GM18520 (cell line): ENCODE measurements at regions not wholly inside any gene's neighbourhood (a gene's known extent, or its start where the extent isn't known, plus 50 kb on each side); places are given as distances from the start of the nearest gene placed in this dataset.

Source experiments
- ATAC-seq: cut with Tn5 transposase; IDR thresholded peaks from one replicate; pipeline ENCODE4 v1.9.1; 2021; ENCODE audit not compliant: unreplicated experiment

DNA sequence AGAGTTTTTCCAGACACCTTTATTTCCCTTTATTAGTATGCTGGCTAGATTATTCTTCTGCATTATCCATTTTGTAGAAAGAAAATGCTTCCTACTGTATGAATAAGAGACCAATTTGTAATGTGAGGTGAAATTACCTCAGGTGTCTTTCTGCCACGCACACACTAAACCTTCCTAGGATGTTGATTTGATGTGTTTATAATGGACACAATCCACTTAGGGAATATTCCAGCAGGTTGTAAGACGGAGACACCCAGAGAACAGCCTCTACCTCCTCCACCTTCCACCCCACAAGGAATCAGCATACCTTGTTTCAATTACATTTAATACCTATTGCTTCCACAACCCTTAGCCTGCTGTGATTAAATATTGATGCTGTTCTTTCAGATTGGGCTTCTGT is 379.1 kb upstream of the KIRREL3 start:
- ATAC-seq = no peak

DNA sequence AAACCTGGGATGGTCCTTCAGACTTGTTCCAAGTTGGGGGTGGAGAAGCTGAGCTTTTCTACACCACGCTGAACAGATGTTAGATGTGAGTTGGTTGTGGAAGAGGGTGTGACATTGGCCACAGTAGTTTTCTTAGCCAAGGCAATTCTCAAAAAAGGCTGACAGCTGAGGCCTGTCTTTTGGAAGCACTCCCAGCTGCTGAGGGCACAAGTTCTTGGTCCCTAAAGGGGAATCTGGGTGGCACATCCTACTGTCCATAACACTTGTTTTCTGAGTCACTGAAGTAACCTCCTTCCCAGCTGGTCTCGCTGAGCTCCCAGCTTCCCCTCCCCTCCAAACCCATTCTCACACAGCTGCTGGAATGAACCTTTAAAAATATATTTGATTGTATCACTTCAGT is 375.7 kb upstream of the KIRREL3 start:
- no peak for ATAC-seq

DNA sequence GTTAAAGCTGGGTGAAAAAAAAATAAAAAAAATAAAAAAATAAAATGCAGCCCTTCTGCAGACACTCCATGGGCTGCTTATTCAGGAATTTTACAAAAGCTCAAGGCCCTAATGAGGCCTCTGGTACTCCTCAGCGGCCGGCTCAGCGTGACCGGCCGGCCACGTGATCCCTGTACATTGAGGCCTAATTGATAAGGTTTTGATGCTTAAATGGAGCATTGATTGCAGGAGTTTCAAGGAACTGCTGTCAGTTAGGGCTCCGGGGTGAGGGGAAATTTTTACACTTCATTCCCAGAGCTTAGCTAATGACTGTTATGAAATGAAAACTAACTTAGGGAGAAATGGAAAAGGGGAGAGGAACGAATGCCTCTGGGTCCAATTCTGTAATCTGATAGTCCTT is 368.8 kb upstream of the KIRREL3 start:
- no peak for ATAC-seq

DNA sequence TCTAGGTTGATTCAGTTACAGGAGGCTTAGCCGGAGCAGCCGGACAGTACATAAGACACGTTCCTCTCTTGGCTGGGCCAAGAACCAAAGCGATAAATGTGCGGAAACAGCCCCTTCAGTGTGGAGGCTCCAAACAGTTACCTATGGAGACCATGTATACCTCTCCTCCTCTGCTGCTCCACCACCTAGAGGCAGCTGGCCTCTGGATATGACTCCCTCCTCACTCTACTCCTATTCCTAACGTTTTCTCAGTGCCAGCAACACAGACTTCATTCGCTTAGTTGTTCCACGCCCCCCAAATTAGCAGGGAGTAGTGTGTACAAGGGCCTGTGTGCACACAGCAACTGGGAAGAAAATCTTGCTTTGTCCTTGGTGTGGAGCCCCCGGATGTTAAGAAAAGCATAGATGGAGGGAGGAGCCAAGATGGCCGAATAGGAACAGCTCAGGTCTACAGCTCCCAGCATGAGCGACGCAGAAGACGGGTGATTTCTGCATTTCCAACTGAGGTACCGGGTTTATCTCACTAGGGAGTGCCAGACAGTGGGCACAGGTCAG is 362.3 kb upstream of the KIRREL3 start:
- no peak for ATAC-seq

DNA sequence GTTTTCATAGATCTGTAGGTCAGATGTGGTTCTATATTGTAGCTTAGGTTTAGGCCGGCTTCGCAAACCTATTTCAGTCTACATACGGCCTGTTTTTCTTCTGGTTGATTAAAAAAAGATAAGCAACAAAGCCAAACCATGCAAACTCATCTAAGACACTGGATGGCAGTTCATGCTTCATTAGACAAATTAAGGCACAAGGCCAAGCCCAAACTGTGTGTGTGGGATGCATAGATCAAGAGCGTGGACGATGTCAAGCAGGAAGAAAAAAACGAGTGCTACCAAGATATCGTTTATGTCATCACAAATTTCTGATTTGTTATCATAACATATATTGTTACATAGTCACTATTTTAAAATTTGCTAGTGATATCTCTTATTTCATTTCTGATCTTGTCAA is 357.6 kb upstream of the KIRREL3 start:
- ATAC-seq = no peak

DNA sequence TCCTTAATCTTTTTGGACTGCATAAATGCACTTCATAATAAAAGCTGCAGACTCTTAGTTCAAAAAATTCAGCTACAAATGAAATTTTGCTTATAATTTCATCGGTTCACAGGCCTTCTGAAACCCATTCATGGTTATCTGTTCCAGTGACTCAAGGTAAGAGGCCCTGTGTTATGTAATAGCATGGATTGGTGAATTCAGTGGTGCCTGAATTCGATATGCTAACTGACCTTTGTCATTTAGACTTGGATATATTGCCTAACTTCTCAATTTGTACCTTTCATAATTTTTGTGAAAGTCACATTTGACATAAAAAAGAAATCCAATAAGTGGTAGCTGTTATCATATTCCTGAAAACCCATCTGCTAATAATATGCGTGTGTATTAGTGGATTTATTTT is 349.9 kb upstream of the KIRREL3 start:
- ATAC-seq = no peak

DNA sequence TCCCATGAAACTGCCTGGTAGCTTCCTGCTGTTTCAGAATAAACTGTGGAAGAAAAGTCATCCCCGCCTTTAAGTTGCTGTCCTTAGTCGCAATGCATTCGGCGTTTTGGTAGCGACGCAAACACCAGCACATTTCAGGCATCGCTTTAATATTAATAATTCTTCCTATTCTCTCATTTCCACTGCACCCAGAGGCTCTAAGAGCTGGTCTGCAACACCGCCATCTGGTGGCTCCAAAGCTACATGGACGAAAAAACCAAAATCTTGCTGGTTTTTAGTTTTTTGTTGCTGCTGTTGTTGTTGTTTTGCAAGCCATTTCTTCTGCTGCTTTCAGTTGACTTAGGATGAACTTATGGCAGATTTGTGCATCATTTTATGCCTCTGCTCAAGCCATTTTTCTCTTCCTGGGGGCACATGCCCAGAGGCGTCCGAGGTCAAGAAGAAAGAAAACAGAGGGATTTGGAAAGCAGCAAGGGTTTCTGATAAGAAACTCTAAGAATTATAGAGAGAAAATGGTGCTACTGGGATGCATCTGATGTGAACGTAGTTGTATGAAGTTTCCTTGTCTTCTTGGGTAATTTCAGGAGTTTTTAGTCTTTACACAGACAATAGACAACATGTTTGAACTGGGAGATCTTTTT is 345.4 kb upstream of the KIRREL3 start:
- no peak for ATAC-seq

DNA sequence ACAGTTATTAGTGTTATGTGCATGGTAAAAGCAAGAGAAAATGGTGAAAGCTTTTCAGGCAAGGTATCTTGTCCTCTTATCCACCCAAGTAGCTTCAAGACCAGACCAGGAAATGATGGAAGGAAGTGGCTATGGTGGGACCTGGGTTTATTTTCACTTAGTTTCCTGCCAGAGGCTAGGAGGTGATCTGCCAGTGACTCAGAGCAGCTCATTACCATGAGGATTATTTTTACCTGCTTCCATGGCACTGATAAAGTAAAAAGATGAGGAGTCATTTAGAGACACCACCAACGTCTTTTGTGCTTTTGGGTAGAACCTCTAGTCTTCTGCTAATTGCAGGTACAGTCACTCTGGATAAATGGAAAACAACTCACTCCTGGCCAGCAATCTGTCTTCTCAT is 339.9 kb upstream of the KIRREL3 start:
- ATAC-seq = no peak

DNA sequence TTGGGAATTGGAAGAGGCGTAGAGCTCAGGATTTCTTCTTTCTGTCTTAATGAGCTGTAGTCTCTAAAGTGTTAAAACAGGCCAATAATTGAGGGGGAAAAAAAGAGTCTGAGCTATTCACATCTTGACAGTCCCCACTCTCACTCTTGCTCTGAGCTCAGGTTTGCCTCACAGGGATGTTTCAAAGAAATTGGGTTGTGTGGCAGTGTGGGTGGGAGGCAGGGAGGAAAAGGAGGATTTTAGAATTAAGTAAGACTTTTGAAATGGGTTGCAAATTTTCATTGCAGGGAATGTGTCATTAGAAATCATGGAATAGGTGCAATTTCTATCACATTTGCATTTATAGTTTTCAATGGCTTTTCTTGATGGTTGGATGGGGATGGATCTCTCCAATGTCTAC is 338.8 kb upstream of the KIRREL3 start:
- ATAC-seq = no peak

DNA sequence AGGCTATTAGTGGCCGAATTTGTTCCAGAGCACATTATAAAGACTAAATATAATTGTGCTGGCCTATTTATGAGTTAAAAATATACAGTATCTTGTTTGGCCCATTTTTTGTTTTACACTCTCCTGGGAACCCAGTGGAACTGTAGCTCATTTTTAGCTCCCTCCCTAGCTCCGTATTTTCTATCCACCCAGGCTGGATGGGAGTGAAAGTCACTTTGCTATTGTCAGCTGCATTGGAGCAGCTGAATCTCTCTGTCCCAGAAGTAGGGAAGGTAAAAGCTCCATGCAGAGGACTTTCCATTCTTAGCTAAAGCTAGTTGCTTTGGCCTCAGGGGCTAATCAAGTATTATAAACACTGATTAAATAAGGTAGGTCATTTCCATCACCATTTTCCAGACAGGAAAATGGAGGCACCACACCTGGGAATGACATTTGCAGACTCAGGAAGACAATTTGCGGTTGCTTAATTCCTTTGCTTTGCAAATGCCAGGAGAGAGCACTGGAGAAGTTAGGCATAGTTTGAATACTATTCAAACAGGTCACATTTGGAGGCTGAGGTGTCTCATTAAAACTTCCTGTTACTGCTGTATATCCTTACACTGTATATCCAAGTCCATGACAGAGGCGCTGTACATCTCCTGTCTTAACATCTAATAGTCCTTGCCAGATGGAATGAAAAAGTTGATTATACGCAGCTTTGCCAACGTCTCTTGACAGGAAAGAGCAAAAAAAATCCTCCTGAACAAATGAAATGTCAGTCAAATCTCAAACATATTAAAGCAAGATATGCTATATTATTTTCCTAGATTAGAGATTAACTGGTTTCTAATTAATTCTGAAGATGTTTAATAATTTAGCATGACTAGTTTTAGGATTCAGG is 338.1 kb upstream of the KIRREL3 start:
- no peak for ATAC-seq

DNA sequence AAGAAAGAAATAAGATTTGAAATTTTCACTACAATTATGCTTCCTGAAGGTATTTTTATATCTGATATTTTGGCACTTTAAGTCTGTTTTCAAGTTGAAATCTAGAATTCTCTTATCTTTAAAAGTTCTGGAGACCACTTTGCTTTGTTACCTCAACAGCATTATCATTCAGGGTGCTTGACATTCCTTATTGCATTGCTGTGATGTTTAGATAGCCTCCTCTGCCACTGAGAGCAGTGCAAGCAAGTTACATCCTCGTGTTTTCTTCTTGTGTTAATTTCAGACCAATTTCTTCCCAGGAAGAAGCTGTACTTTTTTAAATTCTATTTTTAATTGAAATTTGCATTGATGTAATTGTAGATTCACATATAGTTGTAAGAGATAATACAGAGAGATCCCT is 333.9 kb upstream of the KIRREL3 start:
- no peak for ATAC-seq

DNA sequence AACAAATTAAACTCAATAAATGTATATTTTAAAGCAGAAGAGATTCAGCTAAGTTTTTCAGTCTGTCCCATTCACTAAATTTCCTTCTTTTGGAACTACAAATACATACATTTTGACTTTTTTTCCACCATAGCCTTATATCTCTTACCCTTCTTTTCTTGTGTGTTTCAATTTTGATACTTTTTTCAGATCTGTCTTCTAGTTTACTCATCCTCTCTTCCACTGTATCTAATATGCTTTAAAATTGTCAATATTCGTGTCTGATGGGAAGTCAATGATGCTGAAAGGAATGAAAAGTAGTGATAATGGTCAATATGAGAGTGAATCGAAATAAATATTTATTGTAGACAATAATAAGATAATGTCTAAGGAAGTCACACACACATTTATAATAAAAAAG is 332.3 kb upstream of the KIRREL3 start:
- ATAC-seq = no peak

DNA sequence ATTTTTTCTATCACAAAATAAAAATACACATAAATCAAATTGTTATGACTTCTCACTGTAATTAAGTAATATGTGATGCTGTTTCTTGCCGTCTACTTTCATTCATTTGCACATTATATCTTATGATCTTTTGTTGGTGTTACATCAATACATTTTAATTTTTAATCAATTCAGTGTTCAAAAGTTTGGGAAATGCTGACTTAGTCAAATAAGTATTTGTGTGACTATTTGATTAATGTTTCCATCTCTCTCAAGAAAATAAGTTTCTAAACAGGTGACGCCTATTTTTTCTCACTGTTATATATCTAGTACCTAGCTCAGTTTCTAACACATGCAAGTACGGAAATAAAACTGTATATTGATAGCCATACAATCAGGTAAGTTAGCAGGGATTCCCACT is 329.5 kb upstream of the KIRREL3 start:
- ATAC-seq = no peak

DNA sequence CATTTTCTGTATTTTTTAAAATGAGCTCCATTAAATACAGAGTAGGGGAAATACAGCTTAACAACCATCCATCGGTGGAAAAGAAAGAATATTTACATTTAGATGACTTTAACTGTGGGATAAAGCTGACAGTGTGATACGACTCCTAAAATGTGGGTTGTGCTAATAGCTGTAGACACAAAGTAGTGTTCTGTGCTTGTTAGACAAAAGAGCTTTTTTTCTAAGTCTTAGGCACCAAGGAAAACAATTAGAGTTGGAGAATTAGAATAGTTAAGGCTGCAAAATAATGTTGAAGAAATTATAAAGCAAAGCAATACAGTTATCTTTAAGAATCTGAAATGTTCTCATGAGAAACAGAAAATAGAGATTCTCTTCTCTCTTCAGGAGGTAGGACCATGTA is 307.7 kb upstream of the KIRREL3 start:
- no peak for ATAC-seq

DNA sequence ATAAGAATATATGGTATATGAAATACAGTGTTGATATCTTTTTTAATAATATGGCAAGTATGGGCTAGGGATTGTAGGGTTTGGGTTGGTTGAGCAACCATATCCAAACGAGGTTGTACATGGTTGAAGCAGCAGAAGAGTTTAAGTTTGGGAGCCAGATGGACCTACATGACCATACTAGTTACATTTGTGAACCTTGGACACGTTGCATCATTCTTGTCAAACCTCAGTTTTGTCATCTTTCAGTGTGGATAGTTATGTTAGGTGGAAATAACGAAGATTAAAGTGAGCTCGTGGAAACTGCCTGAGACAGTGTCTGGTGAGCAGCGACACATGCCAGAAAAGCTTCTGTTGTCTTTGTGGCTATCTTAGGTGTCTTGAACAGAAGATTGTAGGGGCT is 307.1 kb upstream of the KIRREL3 start:
- no peak for ATAC-seq

DNA sequence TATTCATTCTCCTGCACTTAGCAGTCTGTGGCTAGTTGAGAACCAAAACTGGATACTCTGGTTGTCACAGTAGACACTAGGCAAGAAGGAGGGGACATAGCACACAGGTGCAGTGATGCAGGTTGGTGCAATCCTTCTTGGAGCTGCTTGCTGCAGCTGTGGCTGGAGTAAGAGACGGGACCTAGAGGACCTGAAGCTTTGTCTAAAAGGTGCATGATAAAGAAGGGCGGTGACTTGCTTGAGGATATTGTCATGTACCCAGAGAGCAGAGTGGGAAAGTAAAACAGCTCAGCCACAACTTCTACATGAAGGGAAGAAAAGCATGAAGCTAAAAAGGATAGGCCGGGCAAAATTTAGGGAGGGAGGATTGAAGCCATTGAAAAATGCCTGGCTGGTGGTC is 304.1 kb upstream of the KIRREL3 start:
- no peak for ATAC-seq

DNA sequence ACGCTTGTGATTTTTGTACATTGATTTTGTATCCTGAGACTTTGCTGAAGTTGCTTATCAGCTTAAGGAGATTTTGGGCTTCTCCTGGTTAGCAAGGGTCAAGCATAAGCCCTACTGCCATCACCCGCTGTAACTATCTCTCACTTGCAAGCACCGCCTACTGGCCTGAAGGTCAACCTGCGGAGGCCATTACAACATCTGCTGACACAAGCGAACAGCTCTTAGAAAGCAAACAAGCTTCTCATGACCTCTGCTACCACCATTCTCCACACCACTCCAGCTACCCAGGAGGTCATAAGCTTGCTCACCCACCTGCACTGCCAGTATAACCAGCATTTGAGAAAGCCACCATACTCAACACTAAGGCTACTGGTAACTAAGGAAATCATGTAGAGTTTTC is 288.4 kb upstream of the KIRREL3 start:
- ATAC-seq = no peak

DNA sequence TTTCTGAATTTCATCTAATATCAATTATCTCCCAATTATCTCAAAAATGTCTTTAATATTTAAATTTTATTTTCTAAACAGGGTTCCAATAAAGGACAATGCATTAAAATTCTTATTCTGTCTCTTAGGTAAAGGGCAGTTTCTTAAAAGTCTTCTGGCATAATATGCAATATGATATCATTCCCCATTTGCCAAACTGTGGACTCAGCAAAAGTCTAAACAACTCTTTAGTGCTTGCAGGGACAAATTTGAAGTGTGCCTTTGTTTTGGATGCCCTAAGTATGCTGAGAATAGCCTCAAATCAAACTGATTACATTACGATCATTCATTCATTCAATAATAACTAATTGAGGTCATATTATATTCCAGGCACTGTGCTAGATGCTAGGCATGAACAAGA is 281.0 kb upstream of the KIRREL3 start:
- ATAC-seq = no peak

DNA sequence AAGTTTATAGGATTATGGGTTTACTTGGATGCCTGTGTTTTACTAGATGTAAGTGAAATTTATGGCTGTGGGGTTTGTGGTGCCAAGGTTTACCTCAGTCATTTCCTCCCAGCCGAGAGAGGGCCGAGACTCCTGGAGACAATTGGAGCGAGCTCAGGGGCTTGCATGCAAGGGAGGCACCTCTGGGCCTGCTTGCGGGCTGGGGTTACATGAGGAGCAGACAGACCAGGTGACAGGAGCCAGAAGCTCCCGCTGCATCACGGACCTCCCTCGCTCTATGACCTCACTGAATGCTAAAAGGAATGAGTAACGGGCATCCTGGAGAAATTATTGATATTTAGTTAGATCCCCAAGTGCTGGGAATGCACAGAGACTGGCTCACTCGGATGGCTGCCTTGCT is 275.2 kb upstream of the KIRREL3 start:
- no peak for ATAC-seq

DNA sequence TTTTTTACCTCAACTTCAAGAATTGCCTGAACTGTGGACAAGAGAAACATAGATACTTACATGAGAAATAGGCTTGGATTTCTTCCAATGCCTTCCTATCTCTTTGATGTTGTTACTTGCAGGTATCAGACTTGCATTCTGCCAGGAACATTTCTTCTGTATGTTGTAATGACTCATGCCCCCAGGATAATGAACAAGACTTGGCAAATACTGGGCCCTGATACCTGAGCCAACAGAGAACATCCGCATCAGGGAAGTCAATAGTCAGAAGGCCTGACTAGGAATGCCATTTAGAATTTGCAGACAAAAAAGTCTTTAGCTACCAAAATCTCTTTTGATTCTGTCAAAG is 273.7 kb upstream of the KIRREL3 start:
- no peak for ATAC-seq

DNA sequence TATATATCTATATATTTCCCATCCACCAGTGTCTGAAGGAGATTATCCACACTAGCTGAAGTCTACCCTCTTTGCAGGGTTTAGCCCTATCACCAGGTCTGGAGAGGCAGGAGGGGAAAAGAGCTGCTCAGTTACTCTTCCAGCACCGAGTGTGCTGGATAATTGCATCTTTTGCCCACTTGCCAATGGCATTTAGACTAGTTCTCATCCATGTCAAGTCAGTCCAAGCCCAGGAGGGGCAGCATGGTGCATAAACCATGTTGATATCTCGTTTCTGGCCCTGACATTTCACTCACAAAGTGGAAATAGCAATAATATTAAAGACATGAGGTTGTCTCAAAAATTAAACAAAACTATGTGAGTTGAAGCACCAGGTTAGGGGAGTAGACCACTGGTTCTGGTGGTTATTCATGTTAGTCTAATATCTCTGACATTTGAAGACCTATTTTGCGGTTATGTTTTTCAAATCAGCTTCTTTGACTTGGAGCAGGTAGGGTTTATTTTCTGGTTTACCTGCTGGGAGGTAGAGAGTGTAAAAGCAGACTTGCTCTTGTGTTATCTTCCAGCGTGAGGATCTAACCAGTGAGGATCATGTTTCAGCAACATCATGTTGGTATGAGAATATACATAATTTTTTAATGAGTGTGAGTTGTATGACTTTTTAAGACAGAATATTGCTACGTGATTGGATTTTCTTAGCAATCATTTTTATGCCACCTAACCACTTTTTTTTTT is 273.2 kb upstream of the KIRREL3 start:
- no peak for ATAC-seq

DNA sequence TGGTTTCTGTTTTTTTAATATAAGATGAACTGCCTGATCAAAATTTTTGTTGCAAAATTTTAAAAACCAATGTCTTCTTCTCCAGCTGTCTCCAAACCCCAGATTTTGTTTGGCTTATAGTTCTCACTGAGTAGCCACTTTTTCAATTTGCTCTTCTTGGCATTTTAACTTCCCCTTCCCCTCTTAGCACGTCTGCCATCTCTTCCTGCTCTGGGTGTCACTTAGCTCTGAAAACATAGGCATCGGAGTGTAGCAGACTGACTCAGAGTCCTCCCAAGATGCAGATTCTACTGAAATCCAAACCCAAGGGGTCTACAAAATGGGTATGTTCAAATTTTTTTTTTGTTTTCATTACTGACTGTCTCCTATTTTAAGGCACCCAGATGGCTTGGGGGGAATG is 270.3 kb upstream of the KIRREL3 start:
- ATAC-seq = no peak
